Loucy (cell line): ENCODE measurements at regions not wholly inside any gene's neighbourhood (a gene's known extent, or its start where the extent isn't known, plus 50 kb on each side); places are given as distances from the start of the nearest gene placed in this dataset.

Source experiments
- CTCF ChIP-seq: fragments of 200-600 bp; sonication (generic); conservative IDR thresholded peaks from 2 replicates; pipeline ENCODE4 v1.5.1; 2014; ENCODE audit warnings: mild to moderate bottlenecking, antibody characterized with exemption, low read length
- EZH2phosphoT487 ChIP-seq: fragments of 200-600 bp; IDR thresholded peaks from 2 replicates; pipeline ENCODE4 v1.6.1; 2018; ENCODE audit warnings: antibody characterized with exemption, mild to moderate bottlenecking, moderate library complexity, borderline replicate concordance

DNA sequence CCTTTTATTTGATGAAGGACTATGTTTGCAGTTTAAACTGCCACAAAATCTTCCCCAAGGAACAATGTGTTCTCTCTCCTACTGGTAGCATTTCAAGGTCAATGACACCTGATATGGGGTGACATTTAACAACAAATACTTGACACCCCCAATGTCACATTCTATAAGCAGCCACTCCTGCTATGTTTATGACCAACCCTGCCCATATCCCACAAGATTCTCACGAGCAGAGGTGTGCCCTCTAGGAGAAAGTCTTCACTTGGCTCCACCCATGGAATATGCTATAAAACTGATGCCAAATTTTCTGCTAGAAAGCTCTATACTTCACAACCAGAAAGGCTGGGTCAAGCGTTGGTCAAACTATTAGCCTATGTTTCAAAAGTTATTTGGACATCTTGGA, 105.6 kb upstream of the ARID2 start:
- TF ChIP-seq CTCF, result no peak
- no peak for TF ChIP-seq EZH2phosphoT487
